HEK293 (cell line): ENCODE measurements at regions not wholly inside any gene's neighbourhood (a gene's known extent, or its start where the extent isn't known, plus 50 kb on each side); places are given as distances from the start of the nearest gene placed in this dataset.

Experiments
- CTCF ChIA-PET: fragments of 350-600 bp; formaldehyde crosslinking; extraction: SDS; loops from one replicate; lab custom pipeline; 2021; ENCODE audit warnings: antibody characterized with exemption; lab: Yijun Ruan, JAX
- POLR2A ChIA-PET: fragments of 300-600 bp; formaldehyde crosslinking; extraction: SDS; loops from one replicate; lab custom pipeline; 2020; ENCODE audit warnings: antibody characterized with exemption, inconsistent platforms; lab: Yijun Ruan, JAX
- H3K27ac ChIP-seq: fragments of 200-500 bp; sonication (Bioruptor generic); 2 replicates; pipeline ENCODE4 v1.5.1; 2014; ENCODE audit warnings: low read depth, low read length, control low read depth, inconsistent platforms; ENCODE audit errors: extremely low read depth
- H3K36me3 ChIP-seq, 2 experiments: fragments of 200-500 bp in 1 of 2; sonication (Bioruptor generic) in 1 of 2; 1 replicate in 1 of 2; 2 replicates in 1 of 2; pipeline ENCODE4 v1.5.1; 2014 to 2017; ENCODE audit warnings: inconsistent platforms in 2 of 2, low read length in 2 of 2; ENCODE audit not compliant: control insufficient read depth in 2 of 2, insufficient read depth in 1 of 2
- H3K4me1 ChIP-seq: fragments of 200-500 bp; sonication (Bioruptor generic); 2 replicates; pipeline ENCODE4 v1.5.1; 2014; ENCODE audit warnings: mild to moderate bottlenecking, low read length, inconsistent platforms; ENCODE audit not compliant: control insufficient read depth, insufficient read depth
- H3K4me3 ChIP-seq: 2 replicates; pipeline ENCODE4 v1.5.1; 2011; ENCODE audit warnings: low read depth, mild to moderate bottlenecking, control low read depth, low read length, moderate library complexity
- H3K9me3 ChIP-seq: fragments of 200-500 bp; sonication (Bioruptor generic); 2 replicates; pipeline ENCODE4 v1.5.1; 2014; ENCODE audit warnings: low read depth, low read length, inconsistent platforms; ENCODE audit not compliant: control insufficient read depth, insufficient read depth
- AEBP2 ChIP-seq: fragments of 450-650 bp; formaldehyde crosslinking; IDR thresholded peaks from 2 replicates; pipeline ENCODE4 v1.5.1; 2016; ENCODE audit warnings: missing biosample characterization, missing genetic modification characterization, borderline replicate concordance
- BCL6B ChIP-seq: fragments of 450-650 bp; formaldehyde crosslinking; IDR thresholded peaks from 2 replicates; pipeline ENCODE4 v1.5.1; 2017; ENCODE audit warnings: missing biosample characterization, missing genetic modification characterization
- ELK4 ChIP-seq: IDR thresholded peaks from 2 replicates; pipeline ENCODE4 v1.6.1; 2011; ENCODE audit warnings: mild to moderate bottlenecking, low read depth, low read length, borderline replicate concordance
- KLF1 ChIP-seq: fragments of 450-650 bp; formaldehyde crosslinking; IDR thresholded peaks from 2 replicates; pipeline ENCODE4 v1.5.1; 2016; ENCODE audit warnings: missing biosample characterization, missing genetic modification characterization
- KLF16 ChIP-seq: fragments of 450-650 bp; formaldehyde crosslinking; IDR thresholded peaks from 2 replicates; pipeline ENCODE4 v1.5.1; 2017; ENCODE audit warnings: missing biosample characterization, missing genetic modification characterization
- OVOL3 ChIP-seq: fragments of 450-650 bp; formaldehyde crosslinking; IDR thresholded peaks from 2 replicates; pipeline ENCODE4 v1.5.1; 2016; ENCODE audit warnings: missing biosample characterization, missing genetic modification characterization
- PRDM2 ChIP-seq: fragments of 450-650 bp; formaldehyde crosslinking; IDR thresholded peaks from 2 replicates; pipeline ENCODE4 v1.5.1; 2016; ENCODE audit warnings: missing biosample characterization, missing genetic modification characterization, borderline replicate concordance
- RBAK ChIP-seq: fragments of 450-650 bp; formaldehyde crosslinking; IDR thresholded peaks from 2 replicates; pipeline ENCODE4 v1.5.1; 2016; ENCODE audit warnings: missing biosample characterization, missing genetic modification characterization
- SALL2 ChIP-seq: fragments of 450-650 bp; formaldehyde crosslinking; IDR thresholded peaks from 2 replicates; pipeline ENCODE4 v1.5.0; 2017; ENCODE audit warnings: missing biosample characterization, mild to moderate bottlenecking, missing genetic modification characterization, borderline replicate concordance
- ZBTB17 ChIP-seq: fragments of 450-650 bp; formaldehyde crosslinking; IDR thresholded peaks from 2 replicates; pipeline ENCODE4 v1.5.1; 2016; ENCODE audit warnings: missing biosample characterization, missing genetic modification characterization
- ZBTB7A ChIP-seq: fragments of 450-650 bp; formaldehyde crosslinking; IDR thresholded peaks from 2 replicates; pipeline ENCODE4 v1.5.1; 2016; ENCODE audit warnings: low read depth, missing biosample characterization, missing genetic modification characterization
- ZNF121 ChIP-seq: fragments of 450-650 bp; formaldehyde crosslinking; IDR thresholded peaks from 2 replicates; pipeline ENCODE4 v1.5.1; 2016; ENCODE audit warnings: missing biosample characterization, missing genetic modification characterization
- ZNF174 ChIP-seq: fragments of 450-650 bp; formaldehyde crosslinking; IDR thresholded peaks from 2 replicates; pipeline ENCODE4 v1.5.0; 2017; ENCODE audit warnings: missing biosample characterization, mild to moderate bottlenecking, missing genetic modification characterization
- ZNF175 ChIP-seq: fragments of 450-650 bp; formaldehyde crosslinking; IDR thresholded peaks from 2 replicates; pipeline ENCODE4 v1.5.1; 2016; ENCODE audit warnings: missing biosample characterization, missing genetic modification characterization
- ZNF423 ChIP-seq: fragments of 450-650 bp; formaldehyde crosslinking; IDR thresholded peaks from 2 replicates; pipeline ENCODE4 v1.5.1; 2016; ENCODE audit warnings: missing biosample characterization, missing genetic modification characterization
- ZNF426 ChIP-seq: fragments of 450-650 bp; formaldehyde crosslinking; IDR thresholded peaks from 2 replicates; pipeline ENCODE4 v1.5.1; 2017; ENCODE audit warnings: missing biosample characterization, missing genetic modification characterization, mild to moderate bottlenecking, inconsistent platforms, moderate library complexity
- ZNF521 ChIP-seq: fragments of 450-650 bp; formaldehyde crosslinking; IDR thresholded peaks from 2 replicates; pipeline ENCODE4 v1.5.1; 2017; ENCODE audit warnings: missing biosample characterization, mild to moderate bottlenecking, missing genetic modification characterization
- ZNF580 ChIP-seq: fragments of 450-650 bp; formaldehyde crosslinking; IDR thresholded peaks from 2 replicates; pipeline ENCODE4 v1.5.1; 2016; ENCODE audit warnings: missing biosample characterization, missing genetic modification characterization
- ZNF585B ChIP-seq: fragments of 450-650 bp; formaldehyde crosslinking; IDR thresholded peaks from 2 replicates; pipeline ENCODE4 v1.5.1; 2016; ENCODE audit warnings: missing biosample characterization, missing genetic modification characterization
- ZNF610 ChIP-seq: fragments of 450-650 bp; formaldehyde crosslinking; IDR thresholded peaks from 2 replicates; pipeline ENCODE4 v1.5.1; 2016; ENCODE audit warnings: missing biosample characterization, missing genetic modification characterization, borderline replicate concordance
- ZNF677 ChIP-seq: fragments of 450-650 bp; IDR thresholded peaks from 2 replicates; pipeline ENCODE4 v1.5.0; 2018; ENCODE audit warnings: missing biosample characterization, mild to moderate bottlenecking, missing genetic modification characterization, moderate library complexity
- ZNF707 ChIP-seq: fragments of 450-650 bp; formaldehyde crosslinking; IDR thresholded peaks from 2 replicates; pipeline ENCODE4 v1.5.1; 2016; ENCODE audit warnings: missing biosample characterization, missing genetic modification characterization
- ZNF830 ChIP-seq: fragments of 450-650 bp; IDR thresholded peaks from 2 replicates; pipeline ENCODE4 v1.5.0; 2018; ENCODE audit warnings: missing biosample characterization, missing genetic modification characterization, low read depth, mild to moderate bottlenecking, moderate library complexity
- ZXDB ChIP-seq: fragments of 450-650 bp; formaldehyde crosslinking; IDR thresholded peaks from 2 replicates; pipeline ENCODE4 v1.5.1; 2016; ENCODE audit warnings: missing biosample characterization, missing genetic modification characterization

GRCh38 chr2:234285541-234285940, 211.3 kb downstream of the ARL4C start (continued):
- TF ChIP-seq AEBP2 (tag by site-specific recombination): no peak
- TF ChIP-seq ZBTB17 (tag by site-specific recombination): no peak
- TF ChIP-seq ZNF174 (tag by site-specific recombination): no peak
- no peak for TF ChIP-seq ZNF423 (tag by site-specific recombination)
- TF ChIP-seq ZNF121: no peak
- no peak for TF ChIP-seq KLF16 (tag by site-specific recombination)
- no peak for TF ChIP-seq ZNF175 (tag by site-specific recombination)
- TF ChIP-seq, all 188 proteins: peak for 0

GRCh38 chr2:234279637-234280036, 217.2 kb downstream of the ARL4C start:
- Histone ChIP-seq H3K4me3 (no peak overlapping the region), H3K27ac (no peak overlapping the region), H3K4me1 (no peaks in the 10 kb centered on the region), H3K36me3 (no peaks in the 10 kb centered on the region), H3K9me3 (no peaks in the 10 kb centered on the region)
- CTCF ChIA-PET: interaction anchor here (0.5 kb wide), 1 partner anchor 265 kb away, joined by 4 read pairs; no protein-coding TSS in a partner anchor
- TF ChIP-seq ZNF677 (tag by site-specific recombination) (no peak), ZNF580 (tag by site-specific recombination) (no peak), ZNF830 (tag by site-specific recombination) (no peak), OVOL3 (tag by site-specific recombination) (no peak), KLF1 (no peak), ZXDB (tag by site-specific recombination) (no peak), SALL2 (tag by site-specific recombination) (no peak)
- POLR2A ChIA-PET: no interaction called here

- Histone ChIP-seq H3K4me3 (no peak overlapping the region), H3K4me1 (no peaks in the 10 kb centered on the region), H3K9me3 (no peaks in the 10 kb centered on the region), H3K27ac (no peak overlapping the region), H3K36me3 (no peaks in the 10 kb centered on the region)
- POLR2A ChIA-PET: no interaction called here
- CTCF ChIA-PET: no interaction called here
- TF ChIP-seq ZNF585B (tag by site-specific recombination): no peak
- no peak for TF ChIP-seq ZNF521 (tag by site-specific recombination)
- TF ChIP-seq ZBTB7A (tag by site-specific recombination): no peak
- TF ChIP-seq ELK4: no peak
- no peak for TF ChIP-seq PRDM2 (tag by site-specific recombination)
- TF ChIP-seq BCL6B (tag by site-specific recombination): no peak
- TF ChIP-seq ZNF707 (tag by site-specific recombination): no peak
- no peak for TF ChIP-seq ZNF610 (tag by site-specific recombination)
- no peak for TF ChIP-seq ZNF426 (tag by site-specific recombination)
- no peak for TF ChIP-seq RBAK (tag by site-specific recombination)
These were observed 218.2 kb downstream of the ARL4C start for GRCh38 chr2:234278556-234279255.
